ENCODE measurements at regions not wholly inside any gene's neighbourhood (a gene's known extent, or its start where the extent isn't known, plus 50 kb on each side); places are given as distances from the start of the nearest gene placed in this dataset.
A peak's percentile ranks its signal among the peaks of the same experiment; 100 is the strongest.

DNA sequence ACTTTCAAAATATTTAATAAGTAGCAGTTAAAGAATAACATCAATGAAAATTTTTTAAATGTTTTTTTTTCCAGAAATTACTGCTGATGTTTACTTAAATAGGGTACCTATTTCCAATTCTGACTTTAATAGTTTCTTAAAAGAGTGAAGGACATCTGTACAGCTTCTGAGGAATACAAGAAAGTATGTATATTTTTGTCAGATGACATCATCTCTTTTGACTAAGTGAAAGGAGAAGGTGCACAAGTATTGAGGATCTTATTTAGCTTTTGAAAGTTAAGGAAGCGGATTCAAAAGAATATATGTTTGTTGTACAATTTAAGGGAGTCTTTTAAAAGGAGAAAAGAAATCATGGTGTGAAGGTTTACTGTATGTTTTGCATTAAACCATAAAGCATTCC is 90.0 kb upstream of the SLC35B3 start:
- DNase-seq (ENCODE audit: low spot score) = no peak

GRCh38 chr6:8513174-8513573 is 77.8 kb upstream of the SLC35B3 start:
- DNase-seq (ENCODE audit: low spot score) = no peak

- no peak for DNase-seq (ENCODE audit: low spot score)
Observed at GRCh38 chr6:8507286-8507685, 71.9 kb upstream of the SLC35B3 start.

- DNase-seq (ENCODE audit: low spot score) = no peak
Observed at GRCh38 chr6:8506126-8506525, 70.8 kb upstream of the SLC35B3 start.

GRCh38 chr6:8499540-8499939 is 64.2 kb upstream of the SLC35B3 start:
- DNase-seq (ENCODE audit: low spot score) = peak; percentile 3

DNA sequence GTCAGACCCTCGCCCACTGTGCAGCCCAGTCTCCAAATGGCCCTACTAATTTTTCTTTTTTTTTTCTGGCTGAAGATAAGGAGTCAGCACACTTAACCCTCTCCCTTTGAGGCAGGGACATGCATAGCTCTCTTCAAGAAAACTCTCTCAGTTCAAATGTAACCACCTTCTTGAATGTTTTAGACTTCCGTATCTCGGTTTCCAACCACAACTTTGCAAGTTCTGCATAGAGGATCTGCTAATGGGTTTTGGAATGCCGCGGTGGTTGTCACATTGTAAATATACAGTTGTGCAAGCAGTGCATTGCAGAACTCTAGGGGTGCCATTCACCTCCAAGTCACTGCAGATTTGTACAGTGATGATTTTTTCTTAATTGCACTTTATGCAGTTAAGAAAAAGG is 59.4 kb upstream of the SLC35B3 start:
- no peak for DNase-seq (ENCODE audit: low spot score)

GRCh38 chr6:8492536-8493133 is 57.3 kb upstream of the SLC35B3 start:
- no peak for DNase-seq (ENCODE audit: low spot score)
